IMR-90 (cell line): ENCODE measurements at regions not wholly inside any gene's neighbourhood (a gene's known extent, or its start where the extent isn't known, plus 50 kb on each side); places are given as distances from the start of the nearest gene placed in this dataset.

ENCODE experiments used
- ATAC-seq: fragments of 200-7000 bp; cut with Tn5 transposase; 2 replicates; pipeline ENCODE4 v1.9.1; 2020; ENCODE audit warnings: low read depth, mild to moderate bottlenecking, moderate library complexity
- BruUV-seq: library from RNA; stranded (reverse); fragments of 400-500 nt; replicated peaks from 2 replicates; lab custom pipeline; 2021; lab: Mats Ljungman, UMichigan
- CTCF ChIA-PET: fragments of 300-600 bp; formaldehyde crosslinking; extraction: SDS; loops from one replicate; lab custom pipeline; 2021; ENCODE audit warnings: antibody characterized with exemption; lab: Yijun Ruan, JAX
- POLR2A ChIA-PET: fragments of 300-600 bp; sonication (Branson Sonifier 250); formaldehyde crosslinking; loops from one replicate; lab custom pipeline; 2022; ENCODE audit warnings: antibody characterized with exemption; ENCODE audit not compliant: unreplicated experiment; lab: Charles Lee
- DNase-seq: peaks from one replicate; pipeline ENCODE4 v3.0.0; 2013
- H2AFZ ChIP-seq: replicated peaks from 2 replicates; pipeline ENCODE3; 2013; ENCODE audit warnings: low read length, mild to moderate bottlenecking; ENCODE audit not compliant: poor library complexity
- H2AK5ac ChIP-seq: 2 replicates; pipeline ENCODE4 v1.6.1; 2013; ENCODE audit warnings: low read depth, low read length, inconsistent platforms
- H2AK9ac ChIP-seq: replicated peaks from 2 replicates; pipeline ENCODE3; 2013; ENCODE audit warnings: mild to moderate bottlenecking, low read depth, low read length, moderate library complexity; ENCODE audit not compliant: poor library complexity
- H2BK120ac ChIP-seq: 2 replicates; pipeline ENCODE4 v1.6.1; 2013; ENCODE audit warnings: low read depth, low read length, inconsistent platforms
- H2BK15ac ChIP-seq: 3 replicates; pipeline ENCODE4 v1.6.1; 2013; ENCODE audit warnings: low read depth, low read length, inconsistent platforms
- H2BK20ac ChIP-seq: 2 replicates; pipeline ENCODE4 v1.6.1; 2013; ENCODE audit warnings: low read depth, mild to moderate bottlenecking, inconsistent platforms, low read length, moderate library complexity
- H2BK5ac ChIP-seq: 2 replicates; pipeline ENCODE4 v1.6.1; 2013; ENCODE audit warnings: mild to moderate bottlenecking, low read depth, low read length, inconsistent platforms; ENCODE audit not compliant: poor library complexity, severe bottlenecking
- H3K14ac ChIP-seq: replicated peaks from 2 replicates; pipeline ENCODE4 v1.6.1; 2013; ENCODE audit warnings: low read depth, low read length, inconsistent platforms
- H3K18ac ChIP-seq: 2 replicates; pipeline ENCODE4 v1.6.1; 2013; ENCODE audit warnings: low read depth, low read length, control low read depth
- H3K23ac ChIP-seq: 2 replicates; pipeline ENCODE4 v1.6.1; 2013; ENCODE audit warnings: low read depth, low read length, inconsistent platforms
- H3K27ac ChIP-seq: 2 replicates; pipeline ENCODE4 v1.5.1; 2013; ENCODE audit warnings: mild to moderate bottlenecking, control low read depth, low read length; ENCODE audit not compliant: insufficient read depth
- H3K27me3 ChIP-seq: 2 replicates; pipeline ENCODE4 v1.6.1; 2013; ENCODE audit warnings: low read length; ENCODE audit not compliant: control insufficient read depth, insufficient read depth
- H3K36me3 ChIP-seq: 2 replicates; pipeline ENCODE4 v1.6.1; 2013; ENCODE audit warnings: low read length, mixed read lengths; ENCODE audit not compliant: control insufficient read depth, insufficient read depth
- H3K4ac ChIP-seq: 2 replicates; pipeline ENCODE4 v1.6.1; 2013; ENCODE audit warnings: low read depth, low read length, inconsistent platforms
- H3K4me1 ChIP-seq: 2 replicates; pipeline ENCODE4 v1.6.1; 2013; ENCODE audit warnings: low read length, mixed read lengths; ENCODE audit not compliant: control insufficient read depth, insufficient read depth
- H3K4me2 ChIP-seq: 2 replicates; pipeline ENCODE4 v1.6.1; 2013; ENCODE audit warnings: low read depth, mild to moderate bottlenecking, control low read depth, low read length, moderate library complexity
- H3K4me3 ChIP-seq: 2 replicates; pipeline ENCODE4 v1.5.1; 2013; ENCODE audit warnings: low read depth, mild to moderate bottlenecking, control low read depth, low read length, moderate library complexity; ENCODE audit not compliant: insufficient read depth
- H3K56ac ChIP-seq: 2 replicates; pipeline ENCODE4 v1.6.1; 2013; ENCODE audit warnings: low read length, inconsistent platforms; ENCODE audit not compliant: insufficient read depth; ENCODE audit errors: extremely low read depth
- H3K79me1 ChIP-seq, 2 experiments: 2 replicates each; pipeline ENCODE4 v1.6.1; 2013; ENCODE audit warnings: low read length in 2 of 2, inconsistent platforms in 1 of 2, low read depth in 1 of 2
- H3K9ac ChIP-seq: 2 replicates; pipeline ENCODE4 v1.6.1; 2013; ENCODE audit warnings: low read depth, low read length, control low read depth
- H3K9me1 ChIP-seq: 2 replicates; pipeline ENCODE4 v1.6.1; 2013; ENCODE audit warnings: low read length, inconsistent platforms; ENCODE audit not compliant: insufficient read depth
- H3K9me3 ChIP-seq: 2 replicates; pipeline ENCODE4 v1.6.1; 2013; ENCODE audit warnings: low read length; ENCODE audit not compliant: control insufficient read depth, insufficient read depth
- H4K20me1 ChIP-seq: 2 replicates; pipeline ENCODE4 v1.6.1; 2013; ENCODE audit warnings: low read length, inconsistent platforms; ENCODE audit not compliant: insufficient read depth
- H4K5ac ChIP-seq: 2 replicates; pipeline ENCODE4 v1.6.1; 2013; ENCODE audit warnings: mild to moderate bottlenecking, low read depth, low read length, control low read depth
- H4K8ac ChIP-seq, 2 experiments: 2 replicates each; pipeline ENCODE4 v1.6.1; 2013; ENCODE audit warnings: low read depth in 2 of 2, low read length in 2 of 2, control low read depth in 1 of 2, inconsistent platforms in 1 of 2
- H4K91ac ChIP-seq: 2 replicates; pipeline ENCODE4 v1.6.1; 2013; ENCODE audit warnings: low read depth, low read length, inconsistent platforms; ENCODE audit not compliant: insufficient read depth
- BHLHE40 ChIP-seq: fragments of 150-350 bp; IDR thresholded peaks from 2 replicates; pipeline ENCODE4 v1.6.1; 2016; ENCODE audit warnings: mild to moderate bottlenecking, low read depth, low read length
- CEBPB ChIP-seq: IDR thresholded peaks from 2 replicates; pipeline ENCODE4 v1.6.1; 2012; ENCODE audit warnings: low read depth, low read length, improper control_type of control experiment
- CHD1 ChIP-seq: IDR thresholded peaks from 2 replicates; pipeline ENCODE4 v1.6.1; 2012; ENCODE audit warnings: low read depth, low read length, improper control_type of control experiment
- FOS ChIP-seq: fragments of 150-350 bp; IDR thresholded peaks from 2 replicates; pipeline ENCODE4 v1.6.1; 2016; ENCODE audit warnings: low read depth, low read length
- MAFK ChIP-seq: IDR thresholded peaks from 2 replicates; pipeline ENCODE4 v1.6.1; 2012; ENCODE audit warnings: low read depth, low read length, improper control_type of control experiment
- MAZ ChIP-seq: IDR thresholded peaks from 2 replicates; pipeline ENCODE4 v1.6.1; 2012; ENCODE audit warnings: low read depth, mild to moderate bottlenecking, low read length, improper control_type of control experiment, moderate library complexity, borderline replicate concordance
- MXI1 ChIP-seq: IDR thresholded peaks from 2 replicates; pipeline ENCODE4 v1.6.1; 2012; ENCODE audit warnings: low read depth, mild to moderate bottlenecking, low read length, moderate library complexity, borderline replicate concordance
- NFE2L2 ChIP-seq: fragments of 150-350 bp; IDR thresholded peaks from 2 replicates; pipeline ENCODE4 v1.6.1; 2016; ENCODE audit warnings: low read depth, mild to moderate bottlenecking, low read length
- POLR2A ChIP-seq: IDR thresholded peaks from 2 replicates; pipeline ENCODE4 v1.6.1; 2012; ENCODE audit warnings: mild to moderate bottlenecking, low read depth, low read length
- RAD21 ChIP-seq: IDR thresholded peaks from 2 replicates; pipeline ENCODE4 v1.6.1; 2012; ENCODE audit warnings: low read length, improper control_type of control experiment
- RCOR1 ChIP-seq: IDR thresholded peaks from 2 replicates; pipeline ENCODE4 v1.6.1; 2012; ENCODE audit warnings: mild to moderate bottlenecking, low read length, improper control_type of control experiment; ENCODE audit not compliant: insufficient replicate concordance
- RFX5 ChIP-seq: IDR thresholded peaks from 2 replicates; pipeline ENCODE4 v1.8.0; 2012; ENCODE audit warnings: low read depth, mild to moderate bottlenecking, low read length, moderate library complexity
- SMC3 ChIP-seq: fragments of 150-350 bp; IDR thresholded peaks from 2 replicates; pipeline ENCODE4 v1.6.1; 2016; ENCODE audit warnings: low read depth, mild to moderate bottlenecking, antibody characterized with exemption, low read length, moderate library complexity
- WGBS, 2 experiments: methylation state at CpG; one replicate each; pipeline versions ENCODE4 v1.1.5 to v1.1.7; 2013; ENCODE audit warnings: missing lambda C conversion rate in 2 of 2; ENCODE audit not compliant: insufficient read length in 1 of 2; ENCODE audit errors: extremely low coverage in 2 of 2; 5-methylcytosine and 5-hydroxymethylcytosine counted together
- dilution Hi-C: fragments of 300-500 bp; cut with HindIII; formaldehyde crosslinking; loops from one replicate; pipeline ENCODE4 v1.14.3; 2018; ENCODE audit warnings: low sequenced_read_pairs; ENCODE audit not compliant: unreplicated experiment
- in situ Hi-C: fragments of 300-500 bp; cut with MboI; formaldehyde crosslinking; loops from 3 replicates; pipeline ENCODE4 v1.14.3; 2019; ENCODE audit warnings: low sequenced_read_pairs, inconsistent platforms, mixed read lengths
- intact Hi-C: fragments of 100-400 bp; cut with micrococcal nuclease; formaldehyde crosslinking; loops from 2 replicates; pipeline ENCODE4 v1.10.0; 2022
- TF ChIP-seq, protein P1 (sequence below): conservative IDR thresholded peaks from 2 replicates; pipeline ENCODE4 v1.5.1; 2012; ENCODE audit warnings: mild to moderate bottlenecking, low read depth, low read length, improper control_type of control experiment
- TF ChIP-seq, protein P2 (sequence below): fragments of 150-350 bp; IDR thresholded peaks from 2 replicates; pipeline ENCODE4 v1.6.1; 2016; ENCODE audit warnings: low read depth, mild to moderate bottlenecking, low read length, moderate library complexity, borderline replicate concordance
- TF ChIP-seq, protein P3 (sequence below): fragments of 150-350 bp; IDR thresholded peaks from 2 replicates; pipeline ENCODE4 v1.6.1; 2017; ENCODE audit warnings: mild to moderate bottlenecking, antibody characterized with exemption, low read length, low read depth

DNA sequence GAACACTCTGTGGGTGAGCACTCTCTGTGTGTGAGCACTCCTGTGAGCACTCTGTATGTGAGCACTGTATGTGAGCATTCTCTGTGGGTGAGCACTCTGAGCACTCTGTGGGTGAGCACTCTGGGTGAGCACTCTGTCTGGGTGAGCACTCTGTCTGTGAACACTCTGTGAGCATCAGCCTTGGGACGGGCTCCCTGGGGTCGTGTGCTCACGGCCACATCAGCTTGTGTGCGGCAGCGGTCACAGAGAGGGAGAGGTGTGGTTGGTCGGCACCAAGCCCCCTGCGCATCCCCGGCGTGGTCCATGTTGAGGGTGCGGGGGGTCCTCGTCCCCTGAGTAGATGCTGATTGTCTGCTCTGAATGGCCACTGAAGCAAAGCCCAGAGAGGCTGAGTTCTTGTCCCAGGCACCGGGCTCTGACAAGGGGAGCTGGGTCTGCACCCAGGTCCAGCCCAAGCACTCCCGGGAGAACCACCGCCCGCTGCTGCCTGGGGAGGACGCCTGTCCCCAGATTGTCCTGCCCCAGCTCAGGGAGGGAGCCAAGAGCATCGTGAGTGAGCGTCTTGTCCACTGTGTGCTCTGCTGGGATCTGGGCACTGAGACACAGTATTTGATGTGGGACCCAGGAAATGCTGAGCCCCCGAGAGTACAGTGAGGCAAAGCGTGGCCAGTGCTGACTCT, 143.7 kb downstream of the DNAJB6 start:
- dilution Hi-C loops = no loop called here
- Histone ChIP-seq H3K4me2 (no peak overlapping the region), H3K4ac (no peak overlapping the region), H3K27ac (no peak overlapping the region), H3K56ac (no peak overlapping the region), H2BK5ac (no peak overlapping the region), H3K9me1 (no peaks in the 10 kb centered on the region), H3K79me1 (no peaks in the 10 kb centered on the region), H4K5ac (no peak overlapping the region), H2BK120ac (no peak overlapping the region), H4K91ac (no peak overlapping the region), H3K9me3 (peaks cover 22% of the 10 kb centered on the region; the same call in 1 of the 2 replicates), H3K4me3 (no peak overlapping the region), H3K27me3 (no peaks in the 10 kb centered on the region), H3K9ac (no peak overlapping the region), H4K20me1 (no peaks in the 10 kb centered on the region), H2AFZ (no peak overlapping the region), H2BK15ac (no peak overlapping the region), H3K36me3 (no peaks in the 10 kb centered on the region), H2AK9ac (no peak overlapping the region), H2BK20ac (no peak overlapping the region), H4K8ac (no peak overlapping the region), H3K23ac (no peak overlapping the region), H3K4me1 (no peaks in the 10 kb centered on the region), H3K18ac (no peak overlapping the region), H2AK5ac (no peak overlapping the region), H3K14ac (no peak overlapping the region)
- intact Hi-C loops = no loop called here
- ATAC-seq (no peak), DNase-seq (no peak)
- TF ChIP-seq SMC3 = no peak
- TF ChIP-seq CEBPB = no peak
- TF ChIP-seq POLR2A = no peak
- no peak for TF ChIP-seq FOS
- TF ChIP-seq RAD21 = no peak
- TF ChIP-seq, protein P1, sequence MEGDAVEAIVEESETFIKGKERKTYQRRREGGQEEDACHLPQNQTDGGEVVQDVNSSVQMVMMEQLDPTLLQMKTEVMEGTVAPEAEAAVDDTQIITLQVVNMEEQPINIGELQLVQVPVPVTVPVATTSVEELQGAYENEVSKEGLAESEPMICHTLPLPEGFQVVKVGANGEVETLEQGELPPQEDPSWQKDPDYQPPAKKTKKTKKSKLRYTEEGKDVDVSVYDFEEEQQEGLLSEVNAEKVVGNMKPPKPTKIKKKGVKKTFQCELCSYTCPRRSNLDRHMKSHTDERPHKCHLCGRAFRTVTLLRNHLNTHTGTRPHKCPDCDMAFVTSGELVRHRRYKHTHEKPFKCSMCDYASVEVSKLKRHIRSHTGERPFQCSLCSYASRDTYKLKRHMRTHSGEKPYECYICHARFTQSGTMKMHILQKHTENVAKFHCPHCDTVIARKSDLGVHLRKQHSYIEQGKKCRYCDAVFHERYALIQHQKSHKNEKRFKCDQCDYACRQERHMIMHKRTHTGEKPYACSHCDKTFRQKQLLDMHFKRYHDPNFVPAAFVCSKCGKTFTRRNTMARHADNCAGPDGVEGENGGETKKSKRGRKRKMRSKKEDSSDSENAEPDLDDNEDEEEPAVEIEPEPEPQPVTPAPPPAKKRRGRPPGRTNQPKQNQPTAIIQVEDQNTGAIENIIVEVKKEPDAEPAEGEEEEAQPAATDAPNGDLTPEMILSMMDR = no peak
- TF ChIP-seq RCOR1 = no peak
- no peak for TF ChIP-seq CHD1
- no peak for TF ChIP-seq MAZ
- TF ChIP-seq NFE2L2 = no peak
- TF ChIP-seq MAFK = no peak
- no peak for TF ChIP-seq RFX5
- TF ChIP-seq, protein P2, sequence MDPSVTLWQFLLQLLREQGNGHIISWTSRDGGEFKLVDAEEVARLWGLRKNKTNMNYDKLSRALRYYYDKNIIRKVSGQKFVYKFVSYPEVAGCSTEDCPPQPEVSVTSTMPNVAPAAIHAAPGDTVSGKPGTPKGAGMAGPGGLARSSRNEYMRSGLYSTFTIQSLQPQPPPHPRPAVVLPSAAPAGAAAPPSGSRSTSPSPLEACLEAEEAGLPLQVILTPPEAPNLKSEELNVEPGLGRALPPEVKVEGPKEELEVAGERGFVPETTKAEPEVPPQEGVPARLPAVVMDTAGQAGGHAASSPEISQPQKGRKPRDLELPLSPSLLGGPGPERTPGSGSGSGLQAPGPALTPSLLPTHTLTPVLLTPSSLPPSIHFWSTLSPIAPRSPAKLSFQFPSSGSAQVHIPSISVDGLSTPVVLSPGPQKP = no peak
- TF ChIP-seq, protein P3, sequence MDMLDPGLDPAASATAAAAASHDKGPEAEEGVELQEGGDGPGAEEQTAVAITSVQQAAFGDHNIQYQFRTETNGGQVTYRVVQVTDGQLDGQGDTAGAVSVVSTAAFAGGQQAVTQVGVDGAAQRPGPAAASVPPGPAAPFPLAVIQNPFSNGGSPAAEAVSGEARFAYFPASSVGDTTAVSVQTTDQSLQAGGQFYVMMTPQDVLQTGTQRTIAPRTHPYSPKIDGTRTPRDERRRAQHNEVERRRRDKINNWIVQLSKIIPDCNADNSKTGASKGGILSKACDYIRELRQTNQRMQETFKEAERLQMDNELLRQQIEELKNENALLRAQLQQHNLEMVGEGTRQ = no peak
- no peak for TF ChIP-seq BHLHE40
- TF ChIP-seq MXI1 = no peak
- WGBS, 2 experiments = 83% methylated on average over 10 of the region's 20 CpGs; no CpG with 5 or more reads in 1 of the 2 experiments
- ChIA-PET CTCF (no interaction called here), POLR2A (no interaction called here)
- BruUV-seq = no TSS peak
- in situ Hi-C loops = no loop called here
